ENCODE measurements at regions not wholly inside any gene's neighbourhood (a gene's known extent, or its start where the extent isn't known, plus 50 kb on each side); places are given as distances from the start of the nearest gene placed in this dataset.

GRCh38 chr4:124887739-124888138 lies 175.2 kb upstream of the ANKRD50 start:
- TF ChIP-seq POLR2A (IDR thresholded peaks at IDR 0.05; ENCODE audit: low read length), result no peak
- TF ChIP-seq GATA1 (IDR thresholded peaks at IDR 0.05; ENCODE audit: low read depth, low read length), result no peak

All from erythroblast (primary cell).